ENCODE measurements at regions not wholly inside any gene's neighbourhood (a gene's known extent, or its start where the extent isn't known, plus 50 kb on each side); places are given as distances from the start of the nearest gene placed in this dataset.

DNA sequence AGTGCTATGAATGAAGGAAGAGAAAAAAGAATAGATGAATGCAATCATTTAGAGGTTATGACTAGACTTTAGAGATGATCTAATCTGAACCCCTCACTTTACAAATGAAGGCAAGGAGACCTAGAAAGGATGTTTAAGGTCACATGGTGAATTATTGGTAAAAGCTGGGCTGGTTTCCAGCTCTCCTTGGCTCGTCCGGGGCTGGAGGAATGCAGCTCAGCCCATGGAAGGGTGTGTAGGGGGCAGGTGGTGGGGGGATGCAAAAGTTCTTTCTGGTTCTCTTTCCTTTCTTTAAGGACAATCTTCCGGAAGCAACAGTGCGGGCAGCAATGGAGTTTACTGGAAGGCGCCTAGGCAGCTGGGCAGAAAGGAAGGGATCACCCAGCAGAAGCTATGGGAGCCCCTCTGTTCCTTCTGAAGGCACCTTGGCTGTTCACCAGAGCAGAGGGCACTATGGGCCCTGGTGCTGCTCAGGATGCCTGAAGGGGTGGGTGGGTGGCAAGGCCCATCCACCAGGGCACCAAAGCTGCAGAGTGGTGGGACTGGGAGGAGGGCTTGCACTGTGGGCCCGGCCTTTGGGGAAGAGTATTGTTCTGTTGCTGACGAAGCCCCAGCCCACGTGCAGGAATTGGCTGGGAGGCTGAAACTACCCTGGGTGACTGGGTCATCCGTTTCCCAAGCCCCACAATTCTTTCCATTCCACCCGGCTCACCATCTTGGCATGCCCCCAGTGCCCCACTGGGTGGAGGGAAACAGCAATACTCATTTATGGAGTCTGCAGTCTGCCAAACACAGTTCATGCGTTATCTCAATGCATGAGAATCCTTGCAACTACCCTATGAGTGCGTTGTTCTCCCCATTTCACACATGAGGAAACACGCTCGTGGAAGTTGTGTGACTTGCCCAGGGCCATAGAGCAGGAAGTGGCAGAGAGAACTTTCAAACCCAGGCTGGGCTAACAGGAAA is 78.2 kb downstream of the IRF2BPL start:
- no peak overlapping the region for H3K4me3 ChIP-seq (ENCODE audit: low read depth, low read length)
- TF ChIP-seq, protein P1, sequence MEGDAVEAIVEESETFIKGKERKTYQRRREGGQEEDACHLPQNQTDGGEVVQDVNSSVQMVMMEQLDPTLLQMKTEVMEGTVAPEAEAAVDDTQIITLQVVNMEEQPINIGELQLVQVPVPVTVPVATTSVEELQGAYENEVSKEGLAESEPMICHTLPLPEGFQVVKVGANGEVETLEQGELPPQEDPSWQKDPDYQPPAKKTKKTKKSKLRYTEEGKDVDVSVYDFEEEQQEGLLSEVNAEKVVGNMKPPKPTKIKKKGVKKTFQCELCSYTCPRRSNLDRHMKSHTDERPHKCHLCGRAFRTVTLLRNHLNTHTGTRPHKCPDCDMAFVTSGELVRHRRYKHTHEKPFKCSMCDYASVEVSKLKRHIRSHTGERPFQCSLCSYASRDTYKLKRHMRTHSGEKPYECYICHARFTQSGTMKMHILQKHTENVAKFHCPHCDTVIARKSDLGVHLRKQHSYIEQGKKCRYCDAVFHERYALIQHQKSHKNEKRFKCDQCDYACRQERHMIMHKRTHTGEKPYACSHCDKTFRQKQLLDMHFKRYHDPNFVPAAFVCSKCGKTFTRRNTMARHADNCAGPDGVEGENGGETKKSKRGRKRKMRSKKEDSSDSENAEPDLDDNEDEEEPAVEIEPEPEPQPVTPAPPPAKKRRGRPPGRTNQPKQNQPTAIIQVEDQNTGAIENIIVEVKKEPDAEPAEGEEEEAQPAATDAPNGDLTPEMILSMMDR (IDR thresholded peaks at IDR 0.05; ENCODE audit: low read depth, low read length): no peak
- in situ Hi-C loops (cut with HindIII; ENCODE audit: low sequenced_read_pairs): no loop called here
- DNase-seq (ENCODE audit: low read depth, low spot score): peak; percentile 63

DNA sequence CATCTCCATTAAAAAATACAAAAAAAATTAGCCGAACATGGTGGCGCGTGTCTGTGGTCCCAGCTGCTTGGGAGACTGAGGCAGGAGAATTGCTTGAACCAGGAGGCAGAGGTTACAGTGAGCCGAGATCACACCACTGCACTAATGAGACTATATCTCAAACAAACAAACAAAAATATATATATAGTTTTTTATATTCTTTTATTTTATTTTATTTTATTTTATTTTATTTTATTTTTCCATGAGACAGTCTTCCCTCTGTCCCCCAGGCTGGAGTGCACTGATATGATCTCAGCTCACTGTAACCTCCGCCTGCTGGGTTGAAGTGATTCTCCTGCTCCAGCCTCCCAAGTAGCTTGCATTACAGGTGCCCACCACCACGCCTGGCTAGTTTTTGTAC is 79.5 kb downstream of the IRF2BPL start:
- H3K4me3 ChIP-seq (ENCODE audit: low read depth, low read length): no peak overlapping the region
- in situ Hi-C loops (cut with HindIII; ENCODE audit: low sequenced_read_pairs): no loop called here
- DNase-seq (ENCODE audit: low read depth, low spot score): no peak
- TF ChIP-seq, protein P1 (IDR thresholded peaks at IDR 0.05; ENCODE audit: low read depth, low read length): no peak

DNA sequence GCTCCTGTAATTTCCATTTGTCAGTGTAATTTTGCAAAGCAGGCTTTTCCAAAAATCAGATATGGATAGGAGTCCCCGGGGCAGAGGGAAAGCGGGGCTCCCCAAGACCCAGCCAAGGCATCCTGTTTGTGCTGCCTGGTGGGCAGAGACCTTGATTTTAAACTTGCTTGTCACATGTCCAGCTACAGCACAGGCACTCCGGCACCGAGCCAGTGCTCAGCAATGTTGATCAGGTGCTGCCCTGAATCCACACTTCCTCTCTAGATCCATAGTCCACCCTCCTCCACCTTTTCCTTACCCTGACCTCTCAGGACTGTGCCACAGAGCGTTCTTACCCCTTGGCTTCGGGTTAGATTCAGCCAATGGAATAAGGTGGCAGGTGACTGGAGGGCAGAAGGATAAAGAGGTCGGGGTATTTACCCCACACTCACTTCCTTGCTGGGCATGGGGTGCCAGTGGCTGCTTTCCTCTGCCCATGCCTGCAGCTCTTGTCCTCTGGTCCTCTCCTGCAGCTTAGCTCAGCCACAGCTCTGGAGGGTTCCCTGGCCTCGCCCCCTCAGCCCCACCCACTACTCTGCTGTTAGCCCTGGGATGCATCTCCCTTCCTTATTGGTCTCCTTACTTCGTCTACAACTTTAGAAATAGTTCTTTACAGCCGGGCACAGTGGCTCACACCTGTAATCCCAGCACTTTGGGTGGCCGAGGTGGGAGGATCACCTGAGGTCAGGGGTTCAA is 80.1 kb downstream of the IRF2BPL start:
- no peak for DNase-seq (ENCODE audit: low read depth, low spot score)
- TF ChIP-seq, protein P1 (IDR thresholded peaks at IDR 0.05; ENCODE audit: low read depth, low read length): no peak
- H3K4me3 ChIP-seq (ENCODE audit: low read depth, low read length): no peak overlapping the region
- in situ Hi-C loops (cut with HindIII; ENCODE audit: low sequenced_read_pairs): no loop called here

DNA sequence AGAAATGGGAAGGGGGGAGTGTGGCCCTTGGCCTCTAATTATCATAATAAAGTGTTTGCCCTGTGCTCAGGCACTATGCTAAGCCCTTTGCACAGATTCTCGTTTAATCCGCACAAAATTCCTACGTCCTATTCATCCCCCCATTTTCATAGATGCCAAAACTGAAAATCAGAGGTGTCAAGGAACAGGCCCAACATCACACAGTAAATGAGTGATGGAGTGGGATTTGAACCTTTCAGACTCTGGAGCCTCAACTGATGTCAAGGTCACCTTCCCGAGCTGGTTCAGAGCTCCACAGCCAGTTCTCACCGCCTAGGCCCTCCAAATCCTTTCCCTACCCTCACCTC is 80.7 kb downstream of the IRF2BPL start:
- no peak for DNase-seq (ENCODE audit: low read depth, low spot score)
- in situ Hi-C loops (cut with HindIII; ENCODE audit: low sequenced_read_pairs): no loop called here
- H3K4me3 ChIP-seq (ENCODE audit: low read depth, low read length): no peak overlapping the region
- TF ChIP-seq, protein P1 (IDR thresholded peaks at IDR 0.05; ENCODE audit: low read depth, low read length): no peak

DNA sequence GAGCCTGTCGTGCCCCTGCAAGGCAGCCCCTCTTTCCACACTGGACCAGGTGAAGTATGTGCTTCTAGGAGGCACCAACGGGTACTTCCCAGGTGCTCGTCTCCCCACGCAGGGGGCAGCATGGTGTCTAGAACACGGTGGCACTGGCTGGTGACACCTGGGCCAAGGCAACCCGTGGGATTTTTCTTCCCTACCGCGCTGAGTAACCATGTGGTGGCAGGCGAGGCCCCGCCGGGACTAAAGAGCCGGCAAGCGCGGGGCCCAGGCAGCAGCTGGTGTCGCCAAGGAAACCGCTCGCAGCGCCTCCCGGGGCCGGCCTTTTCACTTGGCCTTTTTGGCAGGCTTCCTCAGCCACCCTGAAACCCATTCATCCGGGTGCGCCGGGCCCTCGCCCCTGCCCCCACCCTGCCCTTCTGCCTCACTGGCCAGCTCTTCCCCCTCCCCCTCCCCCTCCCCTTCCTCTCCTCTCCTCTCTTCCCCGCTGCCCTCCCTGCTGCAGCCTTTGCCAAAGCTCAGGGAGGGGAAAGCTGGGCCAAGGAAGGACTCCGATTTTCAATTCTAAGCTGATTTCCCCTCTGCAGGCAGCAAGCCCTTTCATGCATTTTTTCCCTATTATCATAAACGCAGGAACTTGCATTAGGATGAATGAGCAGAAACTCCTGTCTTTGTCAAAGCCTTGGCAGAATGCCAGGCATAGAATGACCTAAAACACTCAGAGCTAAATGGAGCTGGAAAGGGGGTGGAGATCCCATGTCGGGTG is 81.2 kb downstream of the IRF2BPL start:
- in situ Hi-C loops (cut with HindIII; ENCODE audit: low sequenced_read_pairs): no loop called here
- peak; percentile 90 for DNase-seq (ENCODE audit: low read depth, low spot score)
- no peak overlapping the region for H3K4me3 ChIP-seq (ENCODE audit: low read depth, low read length)
- TF ChIP-seq, protein P1 (IDR thresholded peaks at IDR 0.05; ENCODE audit: low read depth, low read length): peak; percentile 55

DNA sequence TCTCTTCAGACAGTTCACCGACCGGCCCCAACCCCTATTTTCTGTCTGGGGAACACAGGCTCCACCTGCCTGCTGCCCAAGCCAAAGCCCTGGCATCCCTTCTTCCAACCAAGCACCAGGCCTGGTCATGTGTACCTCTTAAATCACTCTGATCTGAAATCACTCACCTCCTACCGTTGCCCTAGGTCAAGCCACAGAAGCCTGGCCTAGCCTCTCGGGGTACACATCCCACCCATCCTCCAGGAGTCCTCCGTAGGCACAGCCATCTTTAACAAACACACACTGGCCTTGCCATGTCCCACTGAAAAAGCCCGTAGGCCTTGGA is 81.8 kb downstream of the IRF2BPL start:
- TF ChIP-seq, protein P1 (IDR thresholded peaks at IDR 0.05; ENCODE audit: low read depth, low read length): no peak
- H3K4me3 ChIP-seq (ENCODE audit: low read depth, low read length): no peak overlapping the region
- no peak for DNase-seq (ENCODE audit: low read depth, low spot score)
- in situ Hi-C loops (cut with HindIII; ENCODE audit: low sequenced_read_pairs): no loop called here

All from astrocyte of the spinal cord (primary cell).